Fibroblast of lung (primary cell): ENCODE measurements at regions not wholly inside any gene's neighbourhood (a gene's known extent, or its start where the extent isn't known, plus 50 kb on each side); places are given as distances from the start of the nearest gene placed in this dataset.

Experiments used
- CTCF ChIP-seq, 2 donors: IDR thresholded peaks in 1 of 2; conservative IDR thresholded peaks in 1 of 2; 1 replicate in 1 of 2; 2 replicates in 1 of 2; pipeline ENCODE4 v1.5.1; 2011 to 2012; ENCODE audit warnings: low read length in 2 of 2, control low read depth in 1 of 2, inconsistent platforms in 1 of 2, low read depth in 1 of 2, mild to moderate bottlenecking in 1 of 2
- EZH2 ChIP-seq: IDR thresholded peaks from 2 replicates; pipeline ENCODE4 v1.5.1; 2012; ENCODE audit warnings: low read length, control low read depth, mild to moderate bottlenecking; ENCODE audit errors: missing control alignments

GRCh38 chr14:97138801-97139200 lies 341.6 kb downstream of the VRK1 start:
- no peak for TF ChIP-seq CTCF (conservative IDR thresholded peaks at IDR 0.05 in 1 of 2, IDR thresholded peaks at IDR 0.05 in 1 of 2; ENCODE audit: low read depth in 1 of 2, low read length in 2 of 2)
- no peak for TF ChIP-seq EZH2
